Esophagus muscularis mucosa (tissue), 4 donors: ENCODE measurements at regions not wholly inside any gene's neighbourhood (a gene's known extent, or its start where the extent isn't known, plus 50 kb on each side); places are given as distances from the start of the nearest gene placed in this dataset.

Experiments used
- DNase-seq: peaks from one replicate; pipeline ENCODE4 v3.0.0-alpha.2; 2017; ENCODE audit errors: extremely low spot score
- H3K27ac ChIP-seq, 4 donors: fragments of 200-600 bp; sonication (generic); replicated peaks in 1 of 4; 1 replicate in 3 of 4; 2 replicates in 1 of 4; pipeline ENCODE4 v1.5.1; 2016 to 2019; ENCODE audit warnings: mild to moderate bottlenecking in 1 of 4
- H3K27me3 ChIP-seq, 4 donors: fragments of 200-600 bp; sonication (generic); one replicate each; pipeline versions ENCODE4 v1.5.1 to v1.6.0; 2016 to 2019
- H3K36me3 ChIP-seq, 4 donors: fragments of 200-600 bp; sonication (generic); one replicate each; pipeline ENCODE4 v1.5.1; 2016 to 2019
- H3K4me1 ChIP-seq, 4 donors: fragments of 200-600 bp; sonication (generic); one replicate each; pipeline ENCODE4 v1.5.1; 2016 to 2019
- H3K4me3 ChIP-seq, 4 donors: fragments of 200-600 bp; sonication (generic); 1 replicate in 2 of 4; 2 replicates in 2 of 4; pipeline ENCODE4 v1.5.1; 2016 to 2019; ENCODE audit warnings: mild to moderate bottlenecking in 4 of 4, moderate library complexity in 1 of 4
- H3K9me3 ChIP-seq, 4 donors: fragments of 200-600 bp; sonication (generic); 1 replicate in 3 of 4; 2 replicates in 1 of 4; pipeline ENCODE4 v1.5.1; 2016 to 2019
- EP300 ChIP-seq: sonication (generic); formaldehyde crosslinking; IDR thresholded peaks from one replicate; pipeline ENCODE4 v1.6.1; 2017; ENCODE audit warnings: antibody characterized with exemption
- POLR2A ChIP-seq: fragments of 450-650 bp; IDR thresholded peaks from one replicate; pipeline ENCODE4 v1.6.1; 2017; ENCODE audit warnings: antibody characterized with exemption, moderate library complexity, mild to moderate bottlenecking, low read depth
- POLR2AphosphoS5 ChIP-seq, 2 donors: sonication (generic); formaldehyde crosslinking; IDR thresholded peaks; one replicate each; pipeline ENCODE4 v1.6.1; 2017; ENCODE audit warnings: antibody characterized with exemption in 2 of 2
- WGBS: methylation state at CpG from one replicate; pipeline ENCODE4 v1.1.5; 2018; 5-methylcytosine and 5-hydroxymethylcytosine counted together
- intact Hi-C: fragments of 100-400 bp; cut with DNase I; formaldehyde crosslinking; loops from one replicate; pipeline ENCODE4 v1.15.1; 2023
- TF ChIP-seq, protein P1 (sequence below), 3 experiments: fragments of 200-600 bp in 2 of 3; fragments of 450-650 bp in 1 of 3; sonication (generic) in 2 of 3; IDR thresholded peaks; one replicate each; pipeline ENCODE4 v1.5.1; 2017 to 2019; ENCODE audit warnings: antibody characterized with exemption in 3 of 3, mild to moderate bottlenecking in 2 of 3, moderate library complexity in 1 of 3

DNA sequence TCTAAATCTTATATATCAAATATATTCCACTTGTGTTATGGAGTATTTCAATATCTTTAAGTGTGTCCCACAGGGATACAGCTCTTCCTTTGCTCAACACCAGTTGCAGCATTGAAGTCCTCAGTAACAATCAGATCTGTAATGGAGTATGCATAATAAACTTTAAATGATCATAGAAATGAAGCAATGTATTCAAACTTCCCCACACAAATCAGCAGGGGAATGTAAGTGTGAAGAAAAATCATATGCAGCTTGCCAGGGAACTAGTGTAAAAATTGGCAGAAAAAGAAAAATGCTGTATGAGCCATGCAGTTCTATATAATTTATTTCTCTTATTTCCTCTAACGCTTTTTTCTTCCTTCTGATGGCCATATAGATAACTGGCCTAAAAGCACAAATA is 444.3 kb upstream of the VSTM2A start:
- Histone ChIP-seq H3K9me3 (no peaks in the 10 kb centered on the region), H3K27me3 (no peaks in the 10 kb centered on the region), H3K27ac (no peak overlapping the region), H3K4me3 (no peak overlapping the region), H3K4me1 (no peaks in the 10 kb centered on the region), H3K36me3 (no peaks in the 10 kb centered on the region)
- WGBS, result 84% methylated on average over 1 of the region's 1 CpG
- DNase-seq, result no peak
- intact Hi-C loops, result no loop called here
- TF ChIP-seq POLR2AphosphoS5 (IDR thresholded peaks at IDR 0.05) (no peak), EP300 (no peak), POLR2A (no peak)
- TF ChIP-seq, protein P1, sequence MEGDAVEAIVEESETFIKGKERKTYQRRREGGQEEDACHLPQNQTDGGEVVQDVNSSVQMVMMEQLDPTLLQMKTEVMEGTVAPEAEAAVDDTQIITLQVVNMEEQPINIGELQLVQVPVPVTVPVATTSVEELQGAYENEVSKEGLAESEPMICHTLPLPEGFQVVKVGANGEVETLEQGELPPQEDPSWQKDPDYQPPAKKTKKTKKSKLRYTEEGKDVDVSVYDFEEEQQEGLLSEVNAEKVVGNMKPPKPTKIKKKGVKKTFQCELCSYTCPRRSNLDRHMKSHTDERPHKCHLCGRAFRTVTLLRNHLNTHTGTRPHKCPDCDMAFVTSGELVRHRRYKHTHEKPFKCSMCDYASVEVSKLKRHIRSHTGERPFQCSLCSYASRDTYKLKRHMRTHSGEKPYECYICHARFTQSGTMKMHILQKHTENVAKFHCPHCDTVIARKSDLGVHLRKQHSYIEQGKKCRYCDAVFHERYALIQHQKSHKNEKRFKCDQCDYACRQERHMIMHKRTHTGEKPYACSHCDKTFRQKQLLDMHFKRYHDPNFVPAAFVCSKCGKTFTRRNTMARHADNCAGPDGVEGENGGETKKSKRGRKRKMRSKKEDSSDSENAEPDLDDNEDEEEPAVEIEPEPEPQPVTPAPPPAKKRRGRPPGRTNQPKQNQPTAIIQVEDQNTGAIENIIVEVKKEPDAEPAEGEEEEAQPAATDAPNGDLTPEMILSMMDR (IDR thresholded peaks at IDR 0.05), result no peak

DNA sequence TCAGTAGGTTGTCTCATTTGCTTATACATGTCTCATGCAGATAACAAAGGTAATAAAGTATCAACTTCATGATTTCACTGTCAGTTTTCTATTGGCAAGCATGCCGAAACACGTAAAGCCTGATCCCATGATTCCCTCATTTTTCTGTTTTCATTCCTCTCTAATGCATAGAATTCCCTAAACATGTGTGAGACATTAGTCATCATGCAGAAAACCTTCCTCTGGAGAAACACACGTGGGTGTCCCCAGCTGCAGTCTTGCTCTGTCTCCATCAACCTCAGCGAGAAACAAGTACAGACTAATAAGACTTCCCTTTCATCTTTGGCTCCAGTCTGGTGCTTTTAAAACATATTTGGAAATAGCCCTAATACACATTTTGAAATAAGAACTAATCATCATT is 432.7 kb upstream of the VSTM2A start:
- H3K27me3 ChIP-seq, result no peaks in the 10 kb centered on the region
- H3K27ac ChIP-seq, result no peak overlapping the region
- DNase-seq, result no peak
- intact Hi-C loops, result no loop called here
- TF ChIP-seq POLR2A (no peak), POLR2AphosphoS5 (IDR thresholded peaks at IDR 0.05) (no peak)
- TF ChIP-seq, protein P1 (IDR thresholded peaks at IDR 0.05), result no peak
- 55% methylated on average over 4 of the region's 4 CpGs for WGBS
- H3K4me1 ChIP-seq, result no peaks in the 10 kb centered on the region
- H3K9me3 ChIP-seq, result no peaks in the 10 kb centered on the region
- no peak overlapping the region for H3K4me3 ChIP-seq
- H3K36me3 ChIP-seq, result no peaks in the 10 kb centered on the region

DNA sequence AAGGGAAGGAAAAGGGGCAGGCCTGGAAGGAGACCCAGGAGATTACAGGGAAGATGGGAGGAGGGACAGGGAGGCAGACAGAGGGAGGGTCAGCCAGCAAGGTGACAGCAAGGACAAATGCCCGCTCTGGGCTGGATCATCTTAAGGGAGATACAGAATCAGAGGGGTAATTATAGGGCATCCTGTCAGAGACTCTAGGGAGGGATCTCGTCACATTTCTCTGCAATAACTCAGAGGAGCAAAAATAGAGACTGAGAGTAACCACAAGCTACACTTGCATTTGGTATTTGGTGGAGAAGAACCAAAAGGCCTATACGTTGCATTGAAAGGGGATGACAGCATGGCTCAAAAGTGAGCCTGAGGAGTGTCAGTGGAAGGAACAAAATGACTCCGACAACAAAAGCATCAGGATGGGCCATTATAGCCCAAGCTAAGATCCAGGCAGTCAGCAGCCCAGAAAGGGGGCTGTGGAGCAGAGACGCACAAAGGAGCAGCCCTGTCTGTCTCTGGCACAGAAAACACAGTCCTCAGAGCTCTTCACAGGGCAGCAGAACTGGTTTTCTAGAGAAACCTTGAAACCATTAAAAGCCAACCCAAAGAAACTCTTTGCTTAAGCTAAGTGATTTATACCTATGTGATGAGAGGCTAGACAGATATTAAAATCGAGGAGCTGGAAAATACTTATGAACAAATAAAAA is 430.2 kb upstream of the VSTM2A start:
- Histone ChIP-seq H3K4me1 (no peaks in the 10 kb centered on the region), H3K36me3 (no peaks in the 10 kb centered on the region), H3K4me3 (no peak overlapping the region), H3K9me3 (no peaks in the 10 kb centered on the region), H3K27me3 (no peaks in the 10 kb centered on the region), H3K27ac (no peak overlapping the region)
- intact Hi-C loops, result no loop called here
- TF ChIP-seq POLR2A (no peak), EP300 (no peak), POLR2AphosphoS5 (IDR thresholded peaks at IDR 0.05) (no peak)
- TF ChIP-seq, protein P1 (IDR thresholded peaks at IDR 0.05), result no peak
- 83% methylated on average over 6 of the region's 6 CpGs for WGBS
- no peak for DNase-seq

DNA sequence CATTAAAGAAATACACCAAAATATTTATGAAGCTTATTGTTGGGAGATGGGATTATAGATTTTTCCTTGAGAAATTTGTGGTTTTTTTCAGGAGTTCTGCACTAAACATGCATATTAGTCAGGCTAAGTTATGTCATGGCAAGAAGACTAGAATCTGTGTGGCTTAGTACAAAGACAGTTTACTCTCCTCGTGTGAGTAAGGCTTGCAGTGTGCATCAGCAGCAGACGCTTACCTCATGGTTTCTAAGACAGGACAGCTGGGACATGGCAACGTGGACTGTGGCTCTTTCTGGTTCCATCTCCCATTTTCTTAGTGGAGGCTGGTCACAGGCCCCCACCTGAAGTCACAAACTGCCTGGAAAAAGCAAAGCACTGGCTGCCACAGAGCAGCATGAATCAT is 429.6 kb upstream of the VSTM2A start:
- H3K27me3 ChIP-seq, result no peaks in the 10 kb centered on the region
- WGBS, result 27% methylated on average over 3 of the region's 3 CpGs
- no peaks in the 10 kb centered on the region for H3K9me3 ChIP-seq

More for the DNA sequence above, 429.6 kb upstream of the VSTM2A start:
- intact Hi-C loops, result no loop called here
- no peak for DNase-seq
- H3K4me3 ChIP-seq, result no peak overlapping the region
- no peak overlapping the region for H3K27ac ChIP-seq
- H3K4me1 ChIP-seq, result no peaks in the 10 kb centered on the region
- no peaks in the 10 kb centered on the region for H3K36me3 ChIP-seq
- TF ChIP-seq POLR2A (no peak), EP300 (no peak), POLR2AphosphoS5 (IDR thresholded peaks at IDR 0.05) (no peak)
- TF ChIP-seq, protein P1 (IDR thresholded peaks at IDR 0.05), result no peak
